Suprapubic skin (tissue), 4 donors: ENCODE measurements at regions not wholly inside any gene's neighbourhood (a gene's known extent, or its start where the extent isn't known, plus 50 kb on each side); places are given as distances from the start of the nearest gene placed in this dataset.

ENCODE experiments used
- DNase-seq, 2 donors: peaks; one replicate each; pipeline ENCODE4 v3.0.0-alpha.2; 2019; ENCODE audit warnings: low spot score in 2 of 2
- H3K27ac ChIP-seq: fragments of 200-600 bp; sonication (generic); one replicate; pipeline ENCODE4 v1.5.1; 2019
- H3K27me3 ChIP-seq: fragments of 200-600 bp; sonication (generic); one replicate; pipeline ENCODE4 v1.5.1; 2019
- H3K36me3 ChIP-seq: fragments of 200-600 bp; sonication (generic); one replicate; pipeline ENCODE4 v1.5.1; 2019
- H3K4me1 ChIP-seq: fragments of 200-600 bp; sonication (generic); one replicate; pipeline ENCODE4 v1.5.1; 2019
- H3K4me3 ChIP-seq: fragments of 200-600 bp; sonication (generic); one replicate; pipeline ENCODE4 v1.5.1; 2019; ENCODE audit warnings: mild to moderate bottlenecking
- H3K9me3 ChIP-seq: fragments of 200-600 bp; sonication (generic); one replicate; pipeline ENCODE4 v1.5.1; 2019
- CTCF ChIP-seq, 2 donors: fragments of 200-600 bp in 1 of 2; fragments of 450-650 bp in 1 of 2; sonication (generic) in 1 of 2; IDR thresholded peaks; one replicate each; pipeline ENCODE4 v1.5.1; 2016 to 2019; ENCODE audit warnings: antibody characterized with exemption in 2 of 2, mild to moderate bottlenecking in 1 of 2, moderate library complexity in 1 of 2
- EP300 ChIP-seq: sonication (generic); formaldehyde crosslinking; IDR thresholded peaks from one replicate; pipeline ENCODE4 v1.6.1; 2017; ENCODE audit warnings: antibody characterized with exemption
- POLR2A ChIP-seq, 2 donors: fragments of 450-650 bp; IDR thresholded peaks; one replicate each; pipeline ENCODE4 v1.6.1; 2017; ENCODE audit warnings: antibody characterized with exemption in 2 of 2, mild to moderate bottlenecking in 2 of 2, moderate library complexity in 2 of 2
- POLR2AphosphoS5 ChIP-seq, 3 donors: sonication (generic); formaldehyde crosslinking; IDR thresholded peaks; one replicate each; pipeline ENCODE4 v1.6.1; 2017; ENCODE audit warnings: antibody characterized with exemption in 3 of 3
- WGBS: methylation state at CpG from one replicate; pipeline ENCODE4 v1.1.5; 2018; 5-methylcytosine and 5-hydroxymethylcytosine counted together

GRCh38 chr5:164824671-164825070 lies 1319.3 kb downstream of the MAT2B start:
- Histone ChIP-seq H3K9me3 (no peaks in the 10 kb centered on the region), H3K36me3 (no peaks in the 10 kb centered on the region), H3K4me3 (no peak overlapping the region), H3K27me3 (no peaks in the 10 kb centered on the region), H3K4me1 (no peaks in the 10 kb centered on the region), H3K27ac (no peak overlapping the region)
- no peak for DNase-seq
- TF ChIP-seq CTCF (IDR thresholded peaks at IDR 0.05), result no peak
- no peak for TF ChIP-seq EP300
- no peak for TF ChIP-seq POLR2A (IDR thresholded peaks at IDR 0.05)
- TF ChIP-seq POLR2AphosphoS5 (IDR thresholded peaks at IDR 0.05), result no peak
- 42% methylated on average over 6 of the region's 6 CpGs for WGBS

- H3K36me3 ChIP-seq, result no peaks in the 10 kb centered on the region
- H3K27ac ChIP-seq, result no peak overlapping the region
- no peak for DNase-seq
- no peak overlapping the region for H3K4me3 ChIP-seq
- 59% methylated on average over 6 of the region's 6 CpGs for WGBS
- no peaks in the 10 kb centered on the region for H3K27me3 ChIP-seq
- H3K9me3 ChIP-seq, result no peaks in the 10 kb centered on the region
- H3K4me1 ChIP-seq, result no peaks in the 10 kb centered on the region
- TF ChIP-seq EP300, result no peak
- no peak for TF ChIP-seq POLR2A (IDR thresholded peaks at IDR 0.05)
Observed at GRCh38 chr5:164832516-164832915, 1327.1 kb downstream of the MAT2B start.

- no peaks in the 10 kb centered on the region for H3K27me3 ChIP-seq
- DNase-seq, result no peak
- H3K4me3 ChIP-seq, result no peak overlapping the region
- H3K36me3 ChIP-seq, result no peaks in the 10 kb centered on the region
- H3K4me1 ChIP-seq, result no peaks in the 10 kb centered on the region
- no peak overlapping the region for H3K27ac ChIP-seq
- TF ChIP-seq EP300 (no peak), CTCF (IDR thresholded peaks at IDR 0.05) (no peak), POLR2A (IDR thresholded peaks at IDR 0.05) (no peak), POLR2AphosphoS5 (IDR thresholded peaks at IDR 0.05) (no peak)
- 88% methylated on average over 5 of the region's 5 CpGs for WGBS
- H3K9me3 ChIP-seq, result no peaks in the 10 kb centered on the region
Observed at GRCh38 chr5:164844348-164844747, 1338.9 kb downstream of the MAT2B start.

GRCh38 chr5:164860896-164861295 lies 1355.5 kb downstream of the MAT2B start:
- TF ChIP-seq CTCF (IDR thresholded peaks at IDR 0.05) (no peak), EP300 (no peak), POLR2A (IDR thresholded peaks at IDR 0.05) (no peak), POLR2AphosphoS5 (IDR thresholded peaks at IDR 0.05) (no peak)
- H3K36me3 ChIP-seq, result no peaks in the 10 kb centered on the region
- no peak for DNase-seq
- WGBS, result 52% methylated on average over 2 of the region's 2 CpGs
- no peaks in the 10 kb centered on the region for H3K4me1 ChIP-seq
- no peak overlapping the region for H3K27ac ChIP-seq
- H3K4me3 ChIP-seq, result no peak overlapping the region
- H3K27me3 ChIP-seq, result no peaks in the 10 kb centered on the region
- no peaks in the 10 kb centered on the region for H3K9me3 ChIP-seq

GRCh38 chr5:164861610-164862009 lies 1356.2 kb downstream of the MAT2B start:
- H3K36me3 ChIP-seq, result no peaks in the 10 kb centered on the region
- H3K9me3 ChIP-seq, result no peaks in the 10 kb centered on the region
- H3K27me3 ChIP-seq, result no peaks in the 10 kb centered on the region
- no peak overlapping the region for H3K27ac ChIP-seq
- WGBS, result 65% methylated on average over 1 of the region's 1 CpG
- no peak for DNase-seq
- H3K4me1 ChIP-seq, result no peaks in the 10 kb centered on the region
- TF ChIP-seq EP300 (no peak), POLR2AphosphoS5 (IDR thresholded peaks at IDR 0.05) (no peak), CTCF (IDR thresholded peaks at IDR 0.05) (no peak), POLR2A (IDR thresholded peaks at IDR 0.05) (no peak)
- no peak overlapping the region for H3K4me3 ChIP-seq

GRCh38 chr5:164868761-164869160 lies 1363.3 kb downstream of the MAT2B start:
- Histone ChIP-seq H3K27me3 (no peaks in the 10 kb centered on the region), H3K9me3 (no peaks in the 10 kb centered on the region), H3K27ac (no peak overlapping the region), H3K4me1 (no peaks in the 10 kb centered on the region), H3K4me3 (no peak overlapping the region), H3K36me3 (no peaks in the 10 kb centered on the region)
- TF ChIP-seq EP300, result no peak
- TF ChIP-seq POLR2AphosphoS5 (IDR thresholded peaks at IDR 0.05), result no peak
- TF ChIP-seq CTCF (IDR thresholded peaks at IDR 0.05), result no peak
- no peak for DNase-seq
